Smooth muscle cell (in vitro differentiated cells): ENCODE measurements at regions not wholly inside any gene's neighbourhood (a gene's known extent, or its start where the extent isn't known, plus 50 kb on each side); places are given as distances from the start of the nearest gene placed in this dataset.

Experiments
- DNase-seq: peaks from one replicate; lab custom pipeline; 2025; ENCODE audit not compliant: unreplicated experiment; lab: John Stamatoyannopoulos, UW
- H2AFZ ChIP-seq: fragments of 200-600 bp; sonication (generic); 2 replicates; pipeline ENCODE4 v1.6.0; 2016; ENCODE audit warnings: antibody characterized with exemption, low read depth, mild to moderate bottlenecking
- H3F3A ChIP-seq: fragments of 200-600 bp; sonication (generic); 2 replicates; pipeline ENCODE4 v1.6.0; 2017; ENCODE audit warnings: antibody characterized with exemption, low read depth
- H3K27ac ChIP-seq: fragments of 200-600 bp; sonication (generic); 2 replicates; pipeline ENCODE4 v1.5.1; 2016; ENCODE audit warnings: low read depth, mild to moderate bottlenecking
- H3K27me3 ChIP-seq: fragments of 200-600 bp; sonication (generic); 2 replicates; pipeline ENCODE4 v1.6.1; 2016; ENCODE audit warnings: low read depth, mild to moderate bottlenecking
- H3K36me3 ChIP-seq: fragments of 200-600 bp; sonication (generic); 2 replicates; pipeline ENCODE4 v1.5.1; 2016; ENCODE audit warnings: low read depth
- H3K4me1 ChIP-seq: fragments of 200-600 bp; sonication (generic); 2 replicates; pipeline ENCODE4 v1.5.1; 2016; ENCODE audit warnings: low read depth
- H3K4me2 ChIP-seq: fragments of 200-600 bp; sonication (generic); 2 replicates; pipeline ENCODE4 v1.6.0; 2016; ENCODE audit warnings: mild to moderate bottlenecking
- H3K4me3 ChIP-seq: fragments of 200-600 bp; sonication (generic); 2 replicates; pipeline ENCODE4 v1.5.1; 2016; ENCODE audit warnings: mild to moderate bottlenecking
- H3K79me2 ChIP-seq: fragments of 200-600 bp; sonication (generic); 2 replicates; pipeline ENCODE4 v1.6.0; 2016; ENCODE audit warnings: low read depth, mild to moderate bottlenecking
- H3K9ac ChIP-seq: fragments of 200-600 bp; sonication (generic); 2 replicates; pipeline ENCODE4 v1.6.0; 2016; ENCODE audit warnings: low read depth
- H3K9me3 ChIP-seq: fragments of 200-600 bp; sonication (generic); replicated peaks from 2 replicates; pipeline ENCODE4 v1.5.1; 2016; ENCODE audit warnings: low read depth
- H4K20me1 ChIP-seq: fragments of 200-600 bp; sonication (generic); 2 replicates; pipeline ENCODE4 v1.6.0; 2016; ENCODE audit warnings: low read depth
- CTCF ChIP-seq: fragments of 200-600 bp; sonication (generic); IDR thresholded peaks from 2 replicates; pipeline ENCODE4 v1.5.1; 2017; ENCODE audit warnings: borderline replicate concordance, mild to moderate bottlenecking, antibody characterized with exemption; ENCODE audit not compliant: insufficient read depth, poor library complexity, severe bottlenecking
- WGBS: methylation state at CpG from one replicate; pipeline ENCODE4 v1.1.7; 2016; ENCODE audit warnings: low lambda C conversion rate; 5-methylcytosine and 5-hydroxymethylcytosine counted together

DNA sequence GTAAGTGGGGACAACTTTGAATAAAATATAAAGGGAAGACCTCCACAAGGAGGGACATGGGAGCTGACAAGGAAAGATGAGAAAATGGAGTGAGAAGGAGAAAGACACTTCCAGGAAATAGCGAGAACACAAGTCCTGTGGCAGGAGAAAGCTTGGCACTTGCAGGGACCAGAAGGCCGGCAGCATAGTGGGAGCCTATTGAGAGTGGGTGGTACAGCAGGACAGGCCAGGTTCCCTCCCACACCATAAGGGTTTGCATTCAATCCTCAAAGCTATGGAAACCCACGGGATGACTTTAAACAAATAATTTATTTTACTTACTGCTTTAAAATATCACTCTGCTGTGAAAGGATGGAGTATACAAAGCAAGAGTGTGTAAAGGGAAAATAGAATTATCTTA, 173.2 kb upstream of the ELL2 start:
- H3K4me3 ChIP-seq = no peak overlapping the region
- H3K27ac ChIP-seq = no peak overlapping the region
- no peaks in the 10 kb centered on the region for H4K20me1 ChIP-seq
- H3K9ac ChIP-seq = no peak overlapping the region
- no peaks in the 10 kb centered on the region for H3F3A ChIP-seq
- no peak overlapping the region for H3K4me2 ChIP-seq
- no peak for TF ChIP-seq CTCF
- H2AFZ ChIP-seq = no peak overlapping the region
- no peaks in the 10 kb centered on the region for H3K4me1 ChIP-seq
- no peaks in the 10 kb centered on the region for H3K27me3 ChIP-seq
- 97% methylated on average over 3 of the region's 3 CpGs for WGBS
- H3K36me3 ChIP-seq = no peaks in the 10 kb centered on the region
- H3K79me2 ChIP-seq = no peaks in the 10 kb centered on the region
- DNase-seq = no peak
- H3K9me3 ChIP-seq = no peaks in the 10 kb centered on the region

GRCh38 chr5:96133341-96134079, 171.9 kb upstream of the ELL2 start:
- DNase-seq = no peak
- Histone ChIP-seq H3K9me3 (no peaks in the 10 kb centered on the region), H3K4me3 (no peak overlapping the region), H3K79me2 (no peaks in the 10 kb centered on the region), H2AFZ (no peak overlapping the region), H3K4me1 (no peaks in the 10 kb centered on the region), H3F3A (no peaks in the 10 kb centered on the region), H3K27ac (no peak overlapping the region), H4K20me1 (no peaks in the 10 kb centered on the region), H3K4me2 (no peak overlapping the region), H3K36me3 (no peaks in the 10 kb centered on the region), H3K9ac (no peak overlapping the region), H3K27me3 (no peaks in the 10 kb centered on the region)
- WGBS = 82% methylated on average over 6 of the region's 6 CpGs
- no peak for TF ChIP-seq CTCF

DNA sequence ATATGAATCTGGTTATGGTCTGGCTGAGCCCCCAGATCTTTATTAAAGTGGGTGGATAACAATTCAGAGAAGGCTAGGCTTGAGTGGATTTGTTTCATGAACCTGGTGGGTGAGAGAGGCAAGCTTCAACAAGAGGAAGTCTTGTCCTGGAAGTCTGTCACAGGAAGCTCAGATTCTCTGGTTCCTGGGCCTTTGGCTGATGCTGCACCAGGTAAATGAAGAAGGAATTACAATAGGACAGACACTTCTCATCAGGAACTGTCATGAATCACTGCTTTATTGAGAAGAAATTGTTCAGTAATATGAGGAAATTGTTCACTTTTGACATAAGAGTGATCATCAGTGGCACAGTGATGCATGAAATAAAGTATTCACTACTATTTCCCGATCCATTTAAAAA, 167.6 kb upstream of the ELL2 start:
- Histone ChIP-seq H3K36me3 (no peaks in the 10 kb centered on the region), H3K4me1 (peaks cover 5% of the 10 kb centered on the region), H3K9ac (no peak overlapping the region), H3K27ac (no peak overlapping the region), H2AFZ (no peak overlapping the region), H4K20me1 (no peaks in the 10 kb centered on the region), H3K4me2 (no peak overlapping the region), H3K79me2 (no peaks in the 10 kb centered on the region), H3K9me3 (no peaks in the 10 kb centered on the region), H3K27me3 (no peaks in the 10 kb centered on the region), H3K4me3 (no peak overlapping the region), H3F3A (no peaks in the 10 kb centered on the region)
- TF ChIP-seq CTCF = no peak
- WGBS = 94% methylated on average over 1 of the region's 1 CpG
- no peak for DNase-seq
